Mucosa of descending colon (tissue), 3 donors: ENCODE measurements at regions not wholly inside any gene's neighbourhood (a gene's known extent, or its start where the extent isn't known, plus 50 kb on each side); places are given as distances from the start of the nearest gene placed in this dataset.

Experiments
- ATAC-seq: fragments of 200-7000 bp; cut with Tn5 transposase; one replicate; pipeline ENCODE4 v1.9.1; 2020; ENCODE audit warnings: mild to moderate bottlenecking, moderate library complexity
- DNase-seq, 3 donors: peaks; one replicate each; pipeline ENCODE4 v3.0.0-alpha.2; 2020
- H3K36me3 ChIP-seq: fragments of 200-600 bp; one replicate; pipeline ENCODE4 v1.8.0; 2021; ENCODE audit warnings: low read depth, mild to moderate bottlenecking
- H3K4me1 ChIP-seq: fragments of 200-600 bp; one replicate; pipeline ENCODE4 v1.8.0; 2021; ENCODE audit warnings: low read depth, mild to moderate bottlenecking
- H3K4me3 ChIP-seq: fragments of 200-600 bp; one replicate; pipeline ENCODE4 v1.8.0; 2021; ENCODE audit warnings: mild to moderate bottlenecking
- H3K9me3 ChIP-seq: fragments of 200-600 bp; one replicate; pipeline ENCODE4 v1.8.0; 2021; ENCODE audit warnings: mild to moderate bottlenecking
- intact Hi-C, 2 donors: fragments of 100-400 bp; cut with DNase I in 1 of 2; cut with micrococcal nuclease in 1 of 2; formaldehyde crosslinking; loops; one replicate each; pipeline versions ENCODE4 v1.11.0 to v1.11.1; 2022; cut with DNase I, micrococcal nuclease
- TF ChIP-seq, protein P1 (sequence below): fragments of 200-600 bp; IDR thresholded peaks from one replicate; pipeline ENCODE4 v1.8.0; 2022; ENCODE audit warnings: antibody characterized with exemption, mild to moderate bottlenecking
- donor health status: DM: no; HTN: no; CAD: no; lungs with moderate emphysema.
- donor health status: DM: no; HTN: no; CAD: no.
- donor health status: DM: no; HTN: yes; CAD: no.

DNA sequence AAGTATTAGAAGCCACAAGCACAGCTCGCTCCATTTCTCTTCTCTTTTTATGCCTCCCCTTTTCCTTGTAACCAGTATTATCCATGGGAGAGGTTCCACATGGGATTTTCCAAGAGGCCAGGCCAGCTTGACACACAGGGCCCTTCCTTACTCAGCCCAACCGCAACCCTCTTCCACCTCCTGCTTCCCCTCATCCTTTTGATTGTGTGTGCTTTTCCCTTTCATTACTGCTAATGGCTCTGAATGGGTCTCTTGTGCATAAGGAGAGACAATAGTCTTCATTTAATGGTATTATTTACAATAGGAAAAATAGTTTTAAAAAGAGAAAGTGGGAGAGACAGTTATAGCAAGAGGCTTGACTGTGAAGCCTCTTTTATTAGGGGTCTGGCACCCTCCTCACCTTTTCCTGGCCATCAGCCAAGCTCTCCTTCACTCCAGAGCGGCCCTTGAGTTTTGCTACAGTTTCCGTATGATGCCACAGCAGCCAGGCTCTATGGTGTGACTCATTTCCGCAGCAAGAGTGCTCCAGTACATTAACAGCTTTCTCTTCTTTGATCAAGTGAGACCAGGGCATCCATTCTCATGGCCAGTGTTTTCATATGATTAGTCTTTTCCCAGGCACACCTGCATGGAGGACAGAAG is 579.5 kb downstream of the TFAP2B start:
- no peak for ATAC-seq
- intact Hi-C loops: no loop called here
- no peaks in the 10 kb centered on the region for H3K4me1 ChIP-seq
- H3K36me3 ChIP-seq: no peaks in the 10 kb centered on the region
- no peak for DNase-seq
- no peaks in the 10 kb centered on the region for H3K9me3 ChIP-seq
- TF ChIP-seq, protein P1, sequence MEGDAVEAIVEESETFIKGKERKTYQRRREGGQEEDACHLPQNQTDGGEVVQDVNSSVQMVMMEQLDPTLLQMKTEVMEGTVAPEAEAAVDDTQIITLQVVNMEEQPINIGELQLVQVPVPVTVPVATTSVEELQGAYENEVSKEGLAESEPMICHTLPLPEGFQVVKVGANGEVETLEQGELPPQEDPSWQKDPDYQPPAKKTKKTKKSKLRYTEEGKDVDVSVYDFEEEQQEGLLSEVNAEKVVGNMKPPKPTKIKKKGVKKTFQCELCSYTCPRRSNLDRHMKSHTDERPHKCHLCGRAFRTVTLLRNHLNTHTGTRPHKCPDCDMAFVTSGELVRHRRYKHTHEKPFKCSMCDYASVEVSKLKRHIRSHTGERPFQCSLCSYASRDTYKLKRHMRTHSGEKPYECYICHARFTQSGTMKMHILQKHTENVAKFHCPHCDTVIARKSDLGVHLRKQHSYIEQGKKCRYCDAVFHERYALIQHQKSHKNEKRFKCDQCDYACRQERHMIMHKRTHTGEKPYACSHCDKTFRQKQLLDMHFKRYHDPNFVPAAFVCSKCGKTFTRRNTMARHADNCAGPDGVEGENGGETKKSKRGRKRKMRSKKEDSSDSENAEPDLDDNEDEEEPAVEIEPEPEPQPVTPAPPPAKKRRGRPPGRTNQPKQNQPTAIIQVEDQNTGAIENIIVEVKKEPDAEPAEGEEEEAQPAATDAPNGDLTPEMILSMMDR: no peak
- H3K4me3 ChIP-seq: no peak overlapping the region

DNA sequence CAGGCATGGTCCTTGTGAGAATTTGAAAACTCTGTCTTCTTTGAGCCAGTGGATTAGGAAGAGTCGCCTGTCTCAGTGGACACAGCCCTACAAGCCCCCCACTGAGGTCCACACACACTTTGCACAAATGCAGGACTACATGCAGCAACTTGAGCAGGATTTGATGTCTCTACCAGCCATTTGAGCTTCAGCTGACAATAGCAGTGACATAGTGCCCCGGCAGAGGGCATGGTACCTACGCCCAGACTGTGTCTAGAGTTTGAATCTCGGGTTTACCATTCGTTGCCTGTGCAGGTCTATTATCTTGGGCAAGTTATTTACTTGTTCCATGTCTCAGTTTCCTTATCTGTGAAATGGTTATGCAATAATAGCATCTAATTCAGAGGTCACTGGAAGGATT is 580.1 kb downstream of the TFAP2B start:
- H3K4me1 ChIP-seq: no peaks in the 10 kb centered on the region
- H3K36me3 ChIP-seq: no peaks in the 10 kb centered on the region
- intact Hi-C loops: no loop called here
- TF ChIP-seq, protein P1: no peak
- DNase-seq (no peak), ATAC-seq (no peak)
- H3K9me3 ChIP-seq: no peaks in the 10 kb centered on the region
- no peak overlapping the region for H3K4me3 ChIP-seq

DNA sequence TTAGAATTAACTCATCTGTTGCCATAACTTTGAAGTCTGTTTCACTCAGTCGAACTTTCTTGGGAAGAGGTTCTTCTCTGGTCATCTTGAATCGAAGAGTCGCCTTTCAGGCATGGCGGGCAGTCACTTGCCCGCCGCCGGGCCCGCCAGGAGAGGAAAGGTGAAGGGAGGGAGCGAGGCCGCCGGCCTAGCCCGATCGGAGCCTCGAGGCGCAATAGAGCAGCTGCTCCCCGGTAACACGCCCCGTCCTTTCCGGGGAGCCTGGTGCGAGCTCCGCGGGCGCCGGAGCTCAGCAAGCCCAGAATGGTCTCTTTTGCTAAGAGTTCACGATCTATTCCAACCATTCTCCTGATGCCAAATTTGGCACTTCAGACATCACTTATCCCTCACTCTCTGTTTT is 591.8 kb downstream of the TFAP2B start:
- ATAC-seq: no peak
- Histone ChIP-seq H3K9me3 (no peaks in the 10 kb centered on the region), H3K36me3 (no peaks in the 10 kb centered on the region), H3K4me3 (no peak overlapping the region), H3K4me1 (no peaks in the 10 kb centered on the region)
- TF ChIP-seq, protein P1: no peak
- intact Hi-C loops: no loop called here
- no peak for DNase-seq

DNA sequence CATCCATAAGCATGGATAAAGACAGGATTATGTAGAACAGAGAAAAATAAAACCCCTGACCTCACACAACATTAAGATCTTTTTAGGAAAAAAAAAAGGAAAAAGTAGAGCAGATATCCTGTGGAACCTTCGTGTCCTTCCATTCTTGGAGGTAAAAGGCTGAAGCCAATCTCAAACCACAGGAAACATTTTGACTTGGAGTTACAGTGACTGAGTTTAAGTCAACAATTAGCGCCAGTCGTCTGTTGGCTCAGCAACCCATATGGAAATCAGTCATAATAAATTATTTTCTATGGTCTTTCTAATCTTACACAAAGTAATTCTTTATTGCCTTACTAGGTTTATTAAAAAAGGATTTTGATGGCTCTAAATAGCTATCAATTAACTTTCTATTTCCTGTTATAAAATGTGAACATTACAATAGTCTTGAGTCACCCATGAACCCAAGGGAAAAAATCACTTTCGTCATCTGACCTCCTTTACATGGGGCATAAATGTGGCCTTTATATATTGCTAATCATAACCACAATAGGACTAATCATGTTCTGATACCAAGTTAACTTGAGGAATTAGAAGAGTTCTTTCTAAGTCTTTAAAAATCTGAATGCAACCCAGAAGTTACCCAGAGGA is 592.9 kb downstream of the TFAP2B start:
- intact Hi-C loops: no loop called here
- TF ChIP-seq, protein P1: no peak
- Histone ChIP-seq H3K4me3 (no peak overlapping the region), H3K36me3 (no peaks in the 10 kb centered on the region), H3K4me1 (no peaks in the 10 kb centered on the region), H3K9me3 (no peaks in the 10 kb centered on the region)
- no peak for ATAC-seq
- no peak for DNase-seq

DNA sequence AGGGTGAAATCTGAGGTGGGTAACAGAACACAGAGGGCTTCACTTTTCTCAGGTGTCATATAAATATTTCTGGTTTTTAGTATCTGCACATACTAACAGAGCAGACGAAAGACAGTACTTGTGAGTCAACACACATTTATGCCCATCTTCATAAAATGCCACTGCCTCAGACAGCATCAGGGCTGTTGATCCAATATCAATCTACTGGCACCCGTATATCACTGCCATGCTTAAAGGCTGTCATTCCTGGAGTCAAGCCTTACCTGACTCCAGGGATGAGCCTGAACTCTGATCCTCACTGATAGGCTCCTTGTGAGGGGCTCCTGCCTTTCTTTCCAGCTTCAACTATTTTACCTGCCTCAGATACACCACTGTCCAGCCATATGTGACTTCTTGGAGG is 595.7 kb downstream of the TFAP2B start:
- Histone ChIP-seq H3K4me3 (no peak overlapping the region), H3K4me1 (no peaks in the 10 kb centered on the region), H3K9me3 (no peaks in the 10 kb centered on the region), H3K36me3 (no peaks in the 10 kb centered on the region)
- DNase-seq: no peak
- intact Hi-C loops: no loop called here
- TF ChIP-seq, protein P1: no peak
- ATAC-seq: no peak
